Stimulated activated naive CD8-positive, alpha-beta T cell treated with anti-CD3 and anti-CD28 coated beads, Interleukin-15, Interleukin-2, amounts not matched to agents 100 U/mL and 50 U/mL, for 24 hours (primary cell): ENCODE measurements at regions not wholly inside any gene's neighbourhood (a gene's known extent, or its start where the extent isn't known, plus 50 kb on each side); places are given as distances from the start of the nearest gene placed in this dataset.

ENCODE experiments used
- ATAC-seq: fragments of 150-1000 bp; cut with Tn5 transposase; one replicate; pipeline ENCODE4 v1.10.0; 2021
- DNase-seq: peaks from one replicate; pipeline ENCODE4 v3.0.0; 2021

DNA sequence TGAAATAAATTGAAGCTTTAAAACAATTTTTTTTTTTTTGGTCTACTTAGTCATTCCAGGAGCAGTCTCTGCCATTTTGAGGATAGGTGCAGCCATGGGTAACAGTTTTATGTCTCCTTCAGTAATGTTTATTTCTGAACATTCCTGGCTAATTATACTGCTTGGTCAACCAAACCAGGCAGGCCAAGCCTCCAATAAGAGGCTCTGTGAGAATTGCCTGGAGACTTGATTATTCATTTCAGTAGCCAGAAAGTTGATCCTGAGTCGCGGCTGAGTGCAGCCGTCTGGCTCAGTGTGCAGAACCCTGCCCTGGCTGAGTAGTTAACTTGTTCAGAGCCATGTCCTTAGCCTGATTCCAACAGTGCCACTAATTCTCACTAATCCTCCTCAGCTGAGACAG, 364.0 kb upstream of the FAT3 start:
- no peak for DNase-seq
- no peak for ATAC-seq

- ATAC-seq (no peak), DNase-seq (no peak)
These were observed 365.0 kb upstream of the FAT3 start for GRCh38 chr11:91859666-91860065.

GRCh38 chr11:91857179-91857578, 367.4 kb upstream of the FAT3 start:
- no peak for ATAC-seq
- DNase-seq = no peak

- no peak for ATAC-seq
- DNase-seq = no peak
These were observed 369.8 kb upstream of the FAT3 start for GRCh38 chr11:91854780-91855179.

DNA sequence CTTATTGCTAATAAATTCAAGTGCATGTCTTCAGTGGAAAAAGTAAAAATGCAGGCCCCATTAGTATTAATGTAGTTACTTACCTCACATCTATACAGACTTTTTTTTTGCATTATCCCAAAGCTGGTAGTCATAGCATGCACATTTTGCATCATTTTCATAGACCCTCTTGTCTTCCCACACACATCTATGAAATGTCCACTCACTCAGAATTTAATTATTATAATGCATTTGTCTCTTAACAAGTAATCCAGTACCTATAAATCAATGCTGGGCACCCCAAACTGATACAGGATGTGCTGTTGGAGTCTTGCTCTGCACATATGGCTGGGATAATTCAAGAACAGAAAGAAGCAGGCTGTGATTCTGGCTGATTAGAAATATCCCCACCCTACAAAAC, 370.4 kb upstream of the FAT3 start:
- ATAC-seq = no peak
- DNase-seq = no peak

- ATAC-seq (no peak), DNase-seq (no peak)
These were observed 372.7 kb upstream of the FAT3 start for GRCh38 chr11:91851908-91852307.

GRCh38 chr11:91850533-91851275, 373.9 kb upstream of the FAT3 start:
- no peak for DNase-seq
- no peak for ATAC-seq

GRCh38 chr11:91850021-91850420, 374.6 kb upstream of the FAT3 start:
- no peak for ATAC-seq
- no peak for DNase-seq

DNA sequence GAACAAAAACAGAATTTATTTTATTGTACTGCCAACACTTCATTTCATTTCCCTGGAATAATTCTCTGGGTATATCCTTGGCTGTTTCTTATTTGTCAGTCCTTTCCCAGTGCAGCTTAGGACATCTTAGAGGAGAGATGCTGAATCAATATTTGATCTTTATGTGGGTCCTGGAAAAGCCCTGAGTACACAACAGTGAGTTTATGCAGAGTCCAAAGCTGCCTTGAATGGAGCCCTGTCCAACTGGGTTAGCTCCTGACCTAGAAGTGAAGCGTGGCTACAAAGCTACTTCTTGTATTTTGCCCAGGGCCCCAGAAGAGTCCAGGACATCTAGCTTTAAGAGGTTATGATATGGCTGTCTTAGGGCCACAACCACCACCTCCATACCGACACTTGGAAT, 378.0 kb upstream of the FAT3 start:
- DNase-seq (no peak), ATAC-seq (no peak)

GRCh38 chr11:91846002-91846401, 378.6 kb upstream of the FAT3 start:
- no peak for ATAC-seq

DNA sequence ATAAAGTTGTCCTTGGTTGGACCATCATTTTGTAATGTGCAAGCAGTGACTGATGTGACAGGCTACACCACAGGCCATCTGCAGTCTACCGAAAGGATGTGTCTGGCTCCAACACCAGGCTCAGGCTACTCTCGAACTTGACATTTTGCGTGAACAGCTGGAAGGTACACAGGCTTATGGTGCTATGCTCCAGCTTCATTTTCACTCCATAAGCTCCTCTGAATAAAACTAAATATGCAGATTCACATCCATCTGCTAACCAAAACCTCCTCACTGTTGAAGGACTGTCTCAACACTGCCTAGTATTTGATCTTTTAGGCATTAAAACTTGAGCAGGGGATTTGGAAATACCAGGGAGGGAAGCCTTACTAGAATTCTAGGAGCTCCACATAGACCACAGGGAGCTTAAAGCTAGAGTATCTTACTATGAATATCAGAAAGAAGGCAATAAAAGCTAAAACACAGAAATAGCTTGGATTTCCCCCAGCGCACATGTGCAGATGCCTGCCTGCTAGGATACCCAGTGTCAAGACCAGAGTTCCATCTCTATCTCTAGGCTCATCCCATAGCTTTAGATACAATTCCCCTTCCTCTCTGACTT, 383.9 kb upstream of the FAT3 start:
- DNase-seq (no peak), ATAC-seq (no peak)

More at GRCh38 chr11:91846002-91846401, 378.6 kb upstream of the FAT3 start:
- DNase-seq = no peak

- ATAC-seq = no peak
- no peak for DNase-seq
These were observed 386.9 kb upstream of the FAT3 start for GRCh38 chr11:91837411-91838330.

GRCh38 chr11:91835051-91835560, 389.5 kb upstream of the FAT3 start:
- no peak for ATAC-seq
- DNase-seq = no peak

DNA sequence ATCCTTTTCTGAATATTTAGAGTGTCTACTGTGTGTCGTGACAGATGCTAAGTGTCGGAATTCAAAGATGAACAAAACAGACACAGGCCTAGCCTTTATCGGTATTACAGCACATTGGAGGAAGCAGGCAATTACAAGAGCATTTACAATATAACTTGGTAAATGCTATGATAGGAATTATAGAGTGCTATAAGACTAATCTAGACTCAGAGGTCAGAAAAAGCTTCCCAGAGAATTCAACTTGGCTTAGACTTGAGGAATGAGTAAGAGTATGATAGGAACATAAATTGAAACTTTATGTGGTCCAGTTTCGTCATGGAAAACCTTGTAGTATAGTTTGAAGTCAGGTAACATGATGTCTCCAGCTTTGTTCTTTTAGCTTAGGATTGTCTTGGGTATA, 395.7 kb upstream of the FAT3 start:
- ATAC-seq (no peak), DNase-seq (no peak)

DNA sequence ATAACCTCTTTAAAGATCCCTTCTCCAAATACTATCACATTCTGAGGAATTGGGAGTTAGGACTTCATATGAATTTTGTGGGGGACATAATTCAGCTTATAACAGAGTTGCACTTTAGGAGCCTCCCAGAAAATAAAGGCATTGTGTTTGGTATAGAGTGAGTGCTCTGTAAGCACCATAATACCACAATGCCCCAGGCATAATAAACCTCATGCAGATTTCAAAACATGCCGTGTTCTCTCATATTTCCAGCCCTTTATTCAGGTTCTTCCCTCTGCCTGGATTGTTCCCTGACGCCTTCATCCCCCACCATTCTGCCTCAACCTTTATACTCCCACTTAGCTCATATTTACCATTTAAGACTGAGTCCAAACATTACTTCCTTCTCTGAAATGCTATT, 398.8 kb upstream of the FAT3 start:
- ATAC-seq = no peak
- DNase-seq = no peak

DNA sequence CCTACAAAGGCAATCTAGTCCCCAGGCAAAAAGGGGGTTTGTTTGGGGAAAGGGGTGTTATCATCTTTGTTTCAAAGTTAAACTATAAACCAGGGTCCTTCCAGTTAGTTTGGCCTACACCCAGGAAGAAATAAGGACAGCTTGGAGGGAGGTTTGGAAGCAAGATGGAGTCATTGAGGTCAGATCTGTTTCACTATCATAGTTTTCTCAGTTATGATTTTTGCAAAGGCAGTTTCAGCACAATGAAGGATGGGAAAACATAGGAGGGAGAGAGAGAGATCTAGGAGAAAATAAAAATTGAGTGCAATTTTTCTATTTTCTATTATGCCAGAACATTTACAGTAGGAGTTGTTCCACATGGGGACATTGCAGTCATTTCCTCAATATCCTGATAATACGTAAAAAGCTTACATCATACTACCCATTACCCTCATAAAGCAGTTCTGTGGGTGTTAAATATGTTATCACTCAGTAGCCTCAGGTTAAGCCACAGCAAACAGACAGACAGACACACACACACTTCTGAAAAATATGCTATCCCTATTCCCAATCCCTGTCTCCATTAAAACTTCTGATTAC, 401.3 kb upstream of the FAT3 start:
- DNase-seq (no peak), ATAC-seq (no peak)

DNA sequence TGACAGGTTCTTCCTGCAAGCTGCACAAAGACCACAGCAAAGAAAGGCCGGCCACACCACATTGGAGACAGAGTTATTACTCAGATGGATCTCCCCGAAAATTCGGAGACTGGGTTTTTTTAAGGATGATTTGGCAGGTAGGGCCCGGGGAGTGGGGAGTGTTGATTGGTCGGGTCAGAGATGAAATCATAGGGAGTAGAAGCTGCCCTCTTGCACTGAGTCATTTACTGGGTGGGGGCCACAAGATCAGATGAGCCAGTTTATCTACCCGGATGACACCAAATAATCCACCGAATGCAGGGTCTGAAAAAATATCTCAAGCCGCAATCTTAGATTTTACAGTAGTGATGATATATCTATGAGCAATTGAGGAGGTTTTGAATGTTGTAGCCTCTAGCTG, 401.8 kb upstream of the FAT3 start:
- DNase-seq = no peak
- ATAC-seq = no peak

- DNase-seq = no peak
- no peak for ATAC-seq
These were observed 403.9 kb upstream of the FAT3 start for GRCh38 chr11:91820709-91821108.

- ATAC-seq = no peak
- DNase-seq = no peak
These were observed 404.8 kb upstream of the FAT3 start for GRCh38 chr11:91819777-91820176.

GRCh38 chr11:91819195-91819594, 405.4 kb upstream of the FAT3 start:
- no peak for DNase-seq
- ATAC-seq = no peak

GRCh38 chr11:91817996-91818395, 406.6 kb upstream of the FAT3 start:
- DNase-seq (no peak), ATAC-seq (no peak)

GRCh38 chr11:91813263-91813662, 411.4 kb upstream of the FAT3 start:
- DNase-seq (no peak), ATAC-seq (no peak)

DNA sequence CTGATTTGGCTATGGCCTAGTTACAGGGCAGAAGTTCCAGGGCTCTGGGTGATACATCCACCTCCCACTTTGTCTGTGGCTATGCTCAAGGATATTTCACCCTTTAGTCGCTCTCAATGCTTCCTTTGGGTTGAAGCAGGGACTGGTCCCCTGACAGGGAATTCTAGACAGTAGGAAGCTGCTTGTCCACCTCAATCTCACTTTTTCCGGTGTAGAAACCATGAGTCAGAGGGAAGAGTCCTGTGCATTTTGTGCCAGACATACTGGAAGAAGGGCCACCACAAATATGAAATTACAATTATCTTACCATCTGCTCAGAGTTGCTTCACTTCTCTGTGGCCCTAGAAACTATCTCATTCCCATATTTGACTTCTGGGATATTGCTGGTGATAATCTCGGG, 413.7 kb upstream of the FAT3 start:
- DNase-seq (no peak), ATAC-seq (no peak)
